ENCODE measurements at regions not wholly inside any gene's neighbourhood (a gene's known extent, or its start where the extent isn't known, plus 50 kb on each side); places are given as distances from the start of the nearest gene placed in this dataset.
A peak's percentile ranks its signal among the peaks of the same experiment; 100 is the strongest.

DNA sequence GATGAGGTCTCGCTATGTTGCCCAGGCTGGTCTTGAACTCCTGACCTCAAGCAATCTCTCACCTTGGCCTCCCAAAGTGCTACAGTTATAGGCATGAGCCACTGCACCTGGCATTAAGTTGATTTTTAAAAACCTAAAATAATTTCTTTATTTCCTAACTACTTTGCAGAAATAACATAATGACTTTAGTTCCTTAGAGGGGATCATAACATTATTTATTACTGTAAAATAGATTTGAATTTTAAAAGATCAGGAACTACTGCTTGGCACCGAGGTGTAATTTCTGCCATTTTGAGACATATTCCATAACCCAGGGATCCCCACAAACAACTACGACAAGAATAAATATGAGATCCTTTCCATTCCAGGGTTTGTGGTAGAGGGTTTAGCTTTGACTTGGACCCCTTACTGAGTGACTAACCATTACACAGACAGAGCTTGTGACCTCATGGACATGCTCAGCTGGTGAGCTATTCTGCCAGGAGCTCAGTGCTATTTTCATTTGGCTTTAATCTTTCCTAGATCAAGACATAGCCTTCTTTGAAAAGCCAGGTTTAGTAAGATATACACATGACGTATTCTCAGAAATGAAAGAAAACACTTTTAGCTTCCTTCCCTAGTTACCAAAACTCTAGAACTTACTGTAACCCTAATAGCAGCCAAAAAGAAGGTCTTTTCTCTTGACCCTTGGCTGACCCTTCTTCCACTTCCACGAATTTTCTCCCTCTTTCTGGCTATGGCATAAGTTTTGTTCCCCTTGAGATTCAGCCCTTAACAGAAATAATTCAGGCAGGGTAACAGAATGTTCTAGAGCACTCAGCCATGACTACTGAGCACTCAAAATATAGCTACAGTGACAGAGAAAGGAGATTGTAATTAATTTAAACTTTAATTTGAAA is 75.1 kb upstream of the NUDT4 start:
- TF ChIP-seq EP300 (IDR thresholded peaks at IDR 0.05), result peak; percentile 81
- TF ChIP-seq, protein P1, sequence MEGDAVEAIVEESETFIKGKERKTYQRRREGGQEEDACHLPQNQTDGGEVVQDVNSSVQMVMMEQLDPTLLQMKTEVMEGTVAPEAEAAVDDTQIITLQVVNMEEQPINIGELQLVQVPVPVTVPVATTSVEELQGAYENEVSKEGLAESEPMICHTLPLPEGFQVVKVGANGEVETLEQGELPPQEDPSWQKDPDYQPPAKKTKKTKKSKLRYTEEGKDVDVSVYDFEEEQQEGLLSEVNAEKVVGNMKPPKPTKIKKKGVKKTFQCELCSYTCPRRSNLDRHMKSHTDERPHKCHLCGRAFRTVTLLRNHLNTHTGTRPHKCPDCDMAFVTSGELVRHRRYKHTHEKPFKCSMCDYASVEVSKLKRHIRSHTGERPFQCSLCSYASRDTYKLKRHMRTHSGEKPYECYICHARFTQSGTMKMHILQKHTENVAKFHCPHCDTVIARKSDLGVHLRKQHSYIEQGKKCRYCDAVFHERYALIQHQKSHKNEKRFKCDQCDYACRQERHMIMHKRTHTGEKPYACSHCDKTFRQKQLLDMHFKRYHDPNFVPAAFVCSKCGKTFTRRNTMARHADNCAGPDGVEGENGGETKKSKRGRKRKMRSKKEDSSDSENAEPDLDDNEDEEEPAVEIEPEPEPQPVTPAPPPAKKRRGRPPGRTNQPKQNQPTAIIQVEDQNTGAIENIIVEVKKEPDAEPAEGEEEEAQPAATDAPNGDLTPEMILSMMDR (IDR thresholded peaks at IDR 0.05), result no peak

All from ovary (tissue), 3 donors.